ENCODE measurements at regions not wholly inside any gene's neighbourhood (a gene's known extent, or its start where the extent isn't known, plus 50 kb on each side); places are given as distances from the start of the nearest gene placed in this dataset.

- no peaks in the 10 kb centered on the region for H4K20me1 ChIP-seq (ENCODE audit: insufficient read depth)
- ChIA-PET POLR2A (no interaction called here), RAD21 (ENCODE audit: low non-redundant PET in 1 of 2, low total read pairs in 2 of 2, uncharacterized antibody in 2 of 2, unreplicated experiment in 2 of 2) (no interaction called here), CTCF (no interaction called here)
- intact Hi-C loops (cut with micrococcal nuclease): no loop called here
- H3K27me3 ChIP-seq (ENCODE audit: insufficient read depth, low read length): no peaks in the 10 kb centered on the region
- BruUV-seq (replicated peaks): no TSS peak
- no peak for TF ChIP-seq REST (IDR thresholded peaks at IDR 0.05; ENCODE audit: low read depth)
- TF ChIP-seq ELF1 (IDR thresholded peaks at IDR 0.05; ENCODE audit: borderline replicate concordance, low read depth): no peak
- TF ChIP-seq JUND (IDR thresholded peaks at IDR 0.05): no peak
- TF ChIP-seq CBX3 (IDR thresholded peaks at IDR 0.05; ENCODE audit: low read depth): no peak
- H3K9ac ChIP-seq (ENCODE audit: low read length): no peak overlapping the region
- H2AFZ ChIP-seq (ENCODE audit: low read depth, low read length, poor library complexity, severe bottlenecking): no peak overlapping the region
- no peak overlapping the region for H3K4me3 ChIP-seq (replicated peaks in 1 of 2; ENCODE audit: low read depth in 1 of 2, low read length in 2 of 2)
- no peaks in the 10 kb centered on the region for H3K9me2 ChIP-seq (ENCODE audit: insufficient read depth)
- no peaks in the 10 kb centered on the region for H3K36me3 ChIP-seq (ENCODE audit: control insufficient read depth in 1 of 2, insufficient read depth in 2 of 2, low read length in 2 of 2)
- ATAC-seq: no peak
- no peak overlapping the region for H3K4me2 ChIP-seq (ENCODE audit: low read length)
- no peak overlapping the region for H3K27ac ChIP-seq (ENCODE audit: low read depth, low read length)
- no peaks in the 10 kb centered on the region for H3K4me1 ChIP-seq (ENCODE audit: control insufficient read depth in 1 of 2, insufficient read depth in 2 of 2, low read length in 2 of 2)
- no peaks in the 10 kb centered on the region for H3K79me2 ChIP-seq (ENCODE audit: insufficient read depth, low read length)
- no peaks in the 10 kb centered on the region for H3K9me3 ChIP-seq (ENCODE audit: control insufficient read depth in 1 of 2, insufficient read depth in 1 of 2, low read depth in 1 of 2, low read length in 2 of 2)
- no peak for DNase-seq (ENCODE audit: low read depth, low spot score)
Measured at GRCh38 chr2:196555726-196556125, 83.8 kb upstream of the CCDC150 start.

- BruUV-seq (replicated peaks): no TSS peak
- DNase-seq (ENCODE audit: low read depth, low spot score): no peak
- POLR2A ChIA-PET: no interaction called here
- no peak for TF ChIP-seq SIN3A (IDR thresholded peaks at IDR 0.05; ENCODE audit: low read depth)
- no peak for TF ChIP-seq CBX3 (IDR thresholded peaks at IDR 0.05; ENCODE audit: low read depth)
- no peak for TF ChIP-seq ZFX (IDR thresholded peaks at IDR 0.05)
- no peak for TF ChIP-seq POLR2A (IDR thresholded peaks at IDR 0.05; ENCODE audit: borderline replicate concordance, extremely low read depth, insufficient read depth, insufficient read length)
- no peak for TF ChIP-seq FOSL1 (IDR thresholded peaks at IDR 0.05; ENCODE audit: low read depth)
- no peak for TF ChIP-seq EZH2phosphoT487 (IDR thresholded peaks at IDR 0.05; ENCODE audit: borderline replicate concordance)
- no peak for TF ChIP-seq ZNF274 (IDR thresholded peaks at IDR 0.05; ENCODE audit: low read depth, low read length)
- no peak for TF ChIP-seq REST (IDR thresholded peaks at IDR 0.05; ENCODE audit: low read depth)
- no peak for TF ChIP-seq EZH2 (IDR thresholded peaks at IDR 0.05)
- no peak for TF ChIP-seq SP1 (IDR thresholded peaks at IDR 0.05; ENCODE audit: low read depth)
- TF ChIP-seq CTCF (IDR thresholded peaks at IDR 0.05 in 2 of 3, conservative IDR thresholded peaks at IDR 0.05 in 1 of 3; ENCODE audit: borderline replicate concordance in 1 of 3, insufficient read depth in 1 of 3, low read depth in 2 of 3, low read length in 2 of 3): no peak
Measured at GRCh38 chr2:196558497-196558896, 81.0 kb upstream of the CCDC150 start.

More at GRCh38 chr2:196558497-196558896, 81.0 kb upstream of the CCDC150 start:
- no peaks in the 10 kb centered on the region for H3K36me3 ChIP-seq (ENCODE audit: control insufficient read depth in 1 of 2, insufficient read depth in 2 of 2, low read length in 2 of 2)
- H3K79me2 ChIP-seq (ENCODE audit: insufficient read depth, low read length): no peaks in the 10 kb centered on the region
- H3K4me2 ChIP-seq (ENCODE audit: low read length): no peak overlapping the region
- no peaks in the 10 kb centered on the region for H3K27me3 ChIP-seq (ENCODE audit: insufficient read depth, low read length)
- no peak overlapping the region for H3K4me3 ChIP-seq (replicated peaks in 1 of 2; ENCODE audit: low read depth in 1 of 2, low read length in 2 of 2)
- H3K9me2 ChIP-seq (ENCODE audit: insufficient read depth): no peaks in the 10 kb centered on the region
- H3K9me3 ChIP-seq (ENCODE audit: control insufficient read depth in 1 of 2, insufficient read depth in 1 of 2, low read depth in 1 of 2, low read length in 2 of 2): no peaks in the 10 kb centered on the region
- H4K20me1 ChIP-seq (ENCODE audit: insufficient read depth): no peaks in the 10 kb centered on the region
- no peak overlapping the region for H2AFZ ChIP-seq (ENCODE audit: low read depth, low read length, poor library complexity, severe bottlenecking)
- H3K4me1 ChIP-seq (ENCODE audit: control insufficient read depth in 1 of 2, insufficient read depth in 2 of 2, low read length in 2 of 2): no peaks in the 10 kb centered on the region
- no peak for ATAC-seq
- intact Hi-C loops (cut with micrococcal nuclease): no loop called here
- no peak overlapping the region for H3K9ac ChIP-seq (ENCODE audit: low read length)
- no peak overlapping the region for H3K27ac ChIP-seq (ENCODE audit: low read depth, low read length)
- ChIA-PET RAD21 (ENCODE audit: low non-redundant PET in 1 of 2, low total read pairs in 2 of 2, uncharacterized antibody in 2 of 2, unreplicated experiment in 2 of 2) (no interaction called here), CTCF (no interaction called here)

All from HCT116 (cell line).